ENCODE measurements at regions not wholly inside any gene's neighbourhood (a gene's known extent, or its start where the extent isn't known, plus 50 kb on each side); places are given as distances from the start of the nearest gene placed in this dataset.
"Not testable (repeated sequence)": the region's sequence is repeated elsewhere in the genome, so short reads cannot be mapped to it uniquely, and the experiment has no call there.

GRCh38 chrY:7588176-7588575 lies 676.6 kb upstream of the AMELY start:
- not testable (repeated sequence) for H3K4me3 ChIP-seq (ENCODE audit: low read depth, low read length); DNase-seq (ENCODE audit: low read depth)

GRCh38 chrY:7562541-7562940 lies 651.0 kb upstream of the AMELY start:
- TF ChIP-seq CTCF (conservative IDR thresholded peaks at IDR 0.05; ENCODE audit: low read depth, low read length) = no peak
- DNase-seq (ENCODE audit: low read depth) = no peak
- H3K4me3 ChIP-seq (ENCODE audit: low read depth, low read length) = no peak overlapping the region

- DNase-seq (ENCODE audit: low read depth) = no peak
- peak; percentile 35 for TF ChIP-seq CTCF (conservative IDR thresholded peaks at IDR 0.05; ENCODE audit: low read depth, low read length)
- H3K4me3 ChIP-seq (ENCODE audit: low read depth, low read length) = no peak overlapping the region
Observed at GRCh38 chrY:7557675-7558074, 646.1 kb upstream of the AMELY start.

GRCh38 chrY:7555006-7555405 lies 643.5 kb upstream of the AMELY start:
- no peak for TF ChIP-seq CTCF (conservative IDR thresholded peaks at IDR 0.05; ENCODE audit: low read depth, low read length)
- no peak overlapping the region for H3K4me3 ChIP-seq (ENCODE audit: low read depth, low read length)
- no peak for DNase-seq (ENCODE audit: low read depth)

GRCh38 chrY:7545060-7545459 lies 633.5 kb upstream of the AMELY start:
- TF ChIP-seq CTCF (conservative IDR thresholded peaks at IDR 0.05; ENCODE audit: low read depth, low read length) = no peak
- no peak for DNase-seq (ENCODE audit: low read depth)
- H3K4me3 ChIP-seq (ENCODE audit: low read depth, low read length) = no peak overlapping the region

GRCh38 chrY:7544172-7544770 lies 632.7 kb upstream of the AMELY start:
- no peak for DNase-seq (ENCODE audit: low read depth)
- no peak overlapping the region for H3K4me3 ChIP-seq (ENCODE audit: low read depth, low read length)
- TF ChIP-seq CTCF (conservative IDR thresholded peaks at IDR 0.05; ENCODE audit: low read depth, low read length) = no peak

GRCh38 chrY:7543506-7543905 lies 632.0 kb upstream of the AMELY start:
- no peak for TF ChIP-seq CTCF (conservative IDR thresholded peaks at IDR 0.05; ENCODE audit: low read depth, low read length)
- DNase-seq (ENCODE audit: low read depth) = no peak
- no peak overlapping the region for H3K4me3 ChIP-seq (ENCODE audit: low read depth, low read length)
